K562 (cell line): ENCODE measurements at regions not wholly inside any gene's neighbourhood (a gene's known extent, or its start where the extent isn't known, plus 50 kb on each side); places are given as distances from the start of the nearest gene placed in this dataset.

Experiments
- ATAC-seq: fragments of 200-7000 bp; cut with Tn5 transposase; 3 replicates; pipeline ENCODE4 v1.9.1; 2020; ENCODE audit warnings: moderate library complexity
- BruUV-seq: library from RNA; stranded (reverse); fragments of 400-500 nt; replicated peaks from 2 replicates; lab custom pipeline; 2021; lab: Mats Ljungman, UMichigan
- CTCF ChIA-PET: fragments of 300-600 bp; formaldehyde crosslinking; extraction: SDS; loops from one replicate; lab custom pipeline; 2021; ENCODE audit warnings: low intra/inter-chr PET ratio; lab: Yijun Ruan, JAX
- POLR2A ChIA-PET: fragments of 300-600, 350-650 bp; sonication (Branson Sonifier 250); formaldehyde crosslinking; extraction: SDS; loops from one replicate; lab custom pipeline; 2021; ENCODE audit warnings: antibody characterized with exemption, inconsistent platforms; lab: Yijun Ruan, JAX
- DNase-seq, 4 experiments: peaks; one replicate each; pipeline versions ENCODE4 v3.0.0 to v3.0.0-alpha.2; 2011 to 2018; ENCODE audit warnings: low spot score in 3 of 4, mixed read lengths in 3 of 4; ENCODE audit errors: extremely low read depth in 1 of 4
- FAIRE-seq: peaks from 2 replicates; lab custom pipeline; 2011; peaks lifted over from hg19 to GRCh38; lab: Jason Lieb, UNC
- H2AFZ ChIP-seq: 2 replicates; pipeline ENCODE4 v1.6.0; 2011; ENCODE audit warnings: low read depth, low read length, control low read depth, inconsistent platforms
- H3K27ac ChIP-seq: fragments of 200-600 bp; 3 replicates; pipeline ENCODE4 v1.8.0; 2011; ENCODE audit warnings: low read depth, mild to moderate bottlenecking, control low read depth, inconsistent platforms, low read length, moderate library complexity, mixed read lengths; ENCODE audit errors: extremely low read depth
- H3K27me3 ChIP-seq, 2 experiments: fragments of 300-600 bp in 1 of 2; 2 replicates in 1 of 2; 3 replicates in 1 of 2; pipeline versions ENCODE4 v1.6.0 to v1.8.0; 2011; ENCODE audit warnings: inconsistent platforms in 2 of 2, low read length in 2 of 2, mild to moderate bottlenecking in 1 of 2, mixed read lengths in 1 of 2, moderate library complexity in 1 of 2; ENCODE audit not compliant: control insufficient read depth in 2 of 2, insufficient read depth in 2 of 2
- H3K36me3 ChIP-seq: fragments of 300-600 bp; 3 replicates; pipeline ENCODE4 v1.8.0; 2011; ENCODE audit warnings: mild to moderate bottlenecking, low read length, inconsistent platforms; ENCODE audit not compliant: control insufficient read depth, insufficient read depth
- H3K4me1 ChIP-seq, 2 experiments: fragments of 200-600 bp in 1 of 2; replicated peaks in 1 of 2; 2 replicates in 1 of 2; 3 replicates in 1 of 2; pipeline versions ENCODE4 v1.5.1 to v1.8.0; 2011; ENCODE audit warnings: inconsistent platforms in 2 of 2, low read length in 2 of 2, mild to moderate bottlenecking in 1 of 2, mixed read lengths in 1 of 2, moderate library complexity in 1 of 2; ENCODE audit not compliant: control insufficient read depth in 2 of 2, insufficient read depth in 2 of 2
- H3K4me2 ChIP-seq: 2 replicates; pipeline ENCODE4 v1.6.1; 2011; ENCODE audit warnings: low read length, control low read depth, inconsistent platforms, mixed read lengths; ENCODE audit not compliant: insufficient read depth
- H3K4me3 ChIP-seq: fragments of 200-600 bp; sonication (generic), shearing (Covaris generic); 2 replicates; pipeline ENCODE4 v1.5.1; 2016; ENCODE audit warnings: control low read depth, inconsistent platforms
- H3K79me2 ChIP-seq: fragments of 200-600 bp; 3 replicates; pipeline ENCODE4 v1.8.0; 2011; ENCODE audit warnings: low read length, inconsistent platforms; ENCODE audit not compliant: control insufficient read depth, insufficient read depth
- H3K9ac ChIP-seq, 2 experiments: 2 replicates each; pipeline versions ENCODE4 v1.6.0 to v1.6.1; 2011; ENCODE audit warnings: low read depth in 2 of 2, low read length in 2 of 2, control low read depth in 1 of 2, inconsistent platforms in 1 of 2, mild to moderate bottlenecking in 1 of 2, mixed read lengths in 1 of 2; ENCODE audit not compliant: insufficient read depth in 1 of 2
- H3K9me1 ChIP-seq: one replicate; pipeline ENCODE4 v1.6.0; 2011; ENCODE audit warnings: inconsistent platforms, mild to moderate bottlenecking, low read length, moderate library complexity; ENCODE audit not compliant: control insufficient read depth, insufficient read depth
- H3K9me3 ChIP-seq: replicated peaks from 2 replicates; pipeline ENCODE4 v1.5.1; 2011; ENCODE audit warnings: low read depth, low read length, inconsistent platforms; ENCODE audit not compliant: control insufficient read depth, insufficient read depth
- H4K20me1 ChIP-seq: replicated peaks from 2 replicates; pipeline ENCODE4 v1.6.1; 2011; ENCODE audit warnings: low read length, inconsistent platforms, mixed read lengths; ENCODE audit not compliant: control insufficient read depth, insufficient read depth
- BCOR ChIP-seq: fragments of 450-650 bp; IDR thresholded peaks from 2 replicates; pipeline ENCODE4 v1.6.1; 2016
- HDAC3 ChIP-seq: fragments of 450-650 bp; IDR thresholded peaks from 2 replicates; pipeline ENCODE4 v1.6.1; 2018; ENCODE audit warnings: borderline replicate concordance, mild to moderate bottlenecking, moderate library complexity; ENCODE audit not compliant: partially characterized antibody
- L3MBTL2 ChIP-seq: fragments of 450-650 bp; IDR thresholded peaks from 2 replicates; pipeline ENCODE4 v1.6.1; 2016; ENCODE audit warnings: mild to moderate bottlenecking, moderate library complexity
- PHF21A ChIP-seq: fragments of 450-650 bp; IDR thresholded peaks from 2 replicates; pipeline ENCODE4 v1.6.1; 2017; ENCODE audit warnings: low read depth, borderline replicate concordance
- SAFB2 ChIP-seq: fragments of 200-400 bp; formaldehyde crosslinking; IDR thresholded peaks from 2 replicates; pipeline ENCODE4 v1.6.1; 2018; ENCODE audit warnings: borderline replicate concordance, low read length, low read depth, moderate library complexity; ENCODE audit not compliant: severe bottlenecking
- SMARCE1 ChIP-seq: fragments of 450-650 bp; IDR thresholded peaks from 2 replicates; pipeline ENCODE4 v1.7.1; 2016; ENCODE audit warnings: mild to moderate bottlenecking
- TARDBP ChIP-seq: fragments of 450-650 bp; IDR thresholded peaks from 2 replicates; pipeline ENCODE4 v1.6.1; 2016
- ZFP30 ChIP-seq: fragments of 250-450 bp; sonication (Bioruptor Pico); IDR thresholded peaks from 2 replicates; pipeline ENCODE4 v1.8.0; 2022; ENCODE audit warnings: moderate library complexity, mild to moderate bottlenecking, inconsistent platforms, borderline replicate concordance
- ZFPM2 ChIP-seq: fragments of 250-450 bp; sonication (Bioruptor Pico); IDR thresholded peaks from 2 replicates; pipeline ENCODE4 v1.5.1; 2022; ENCODE audit warnings: mild to moderate bottlenecking
- ZNF133 ChIP-seq: fragments of 250-450 bp; sonication (Bioruptor Pico); IDR thresholded peaks from 2 replicates; pipeline ENCODE4 v1.4.0; 2020; ENCODE audit warnings: mild to moderate bottlenecking
- ZNF766 ChIP-seq: fragments of 200-800 bp; sonication (Bioruptor generic); conservative IDR thresholded peaks from 2 replicates; pipeline ENCODE4 v1.6.1; 2016; ENCODE audit warnings: missing genetic modification characterization, missing compliant biosample characterization
- in situ Hi-C: fragments of 300-500 bp; cut with MboI; formaldehyde crosslinking; loops from 4 replicates; pipeline ENCODE4 v1.15.0; 2018; ENCODE audit warnings: inconsistent platforms, mixed read lengths
- intact Hi-C: fragments of 100-400 bp; cut with micrococcal nuclease; formaldehyde crosslinking; loops from 2 replicates; pipeline ENCODE4 v1.14.2; 2022
- TF ChIP-seq, protein P1 (sequence below): fragments of 450-650 bp; IDR thresholded peaks from 2 replicates; pipeline ENCODE4 v1.6.1; 2017; ENCODE audit warnings: antibody characterized with exemption, mild to moderate bottlenecking

DNA sequence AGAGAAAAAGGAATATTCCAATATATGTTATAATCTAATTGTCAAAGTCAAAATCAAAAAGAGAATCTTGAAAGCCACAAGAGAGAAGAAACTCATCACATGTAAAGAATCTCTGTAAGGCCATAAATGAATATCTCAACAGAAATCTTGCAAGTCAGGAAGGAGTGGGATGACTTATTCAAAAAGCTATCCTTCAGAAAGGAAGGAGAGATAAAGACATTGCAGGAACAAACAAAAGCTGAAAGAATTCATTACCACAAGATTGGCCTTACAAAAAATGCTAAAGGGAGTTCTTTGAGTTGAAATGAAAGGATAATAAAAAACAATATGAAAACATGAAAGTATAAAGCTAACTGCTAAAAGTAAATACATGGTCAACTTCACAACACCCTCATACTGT, 286.8 kb downstream of the LRIG3 start:
- no peaks in the 10 kb centered on the region for H3K79me2 ChIP-seq
- H3K4me1 ChIP-seq, result no peaks in the 10 kb centered on the region
- no peaks in the 10 kb centered on the region for H4K20me1 ChIP-seq
- ATAC-seq (no peak), DNase-seq (no peak), FAIRE-seq (no peak)
- H3K4me3 ChIP-seq, result no peak overlapping the region
- no peaks in the 10 kb centered on the region for H3K36me3 ChIP-seq
- POLR2A ChIA-PET, result no interaction called here
- in situ Hi-C loops (no loop called here), intact Hi-C loops (no loop called here)
- H3K9me3 ChIP-seq, result no peaks in the 10 kb centered on the region
- CTCF ChIA-PET, result no interaction called here
- H3K27me3 ChIP-seq, result no peaks in the 10 kb centered on the region
- TF ChIP-seq ZNF766 (no peak), ZFP30 (CRISPR knock-in tag) (no peak), ZNF133 (CRISPR knock-in tag) (no peak), TARDBP (no peak), PHF21A (no peak), ZFPM2 (no peak), L3MBTL2 (no peak), SAFB2 (no peak), BCOR (no peak), HDAC3 (no peak), SMARCE1 (no peak)
- TF ChIP-seq, protein P1, sequence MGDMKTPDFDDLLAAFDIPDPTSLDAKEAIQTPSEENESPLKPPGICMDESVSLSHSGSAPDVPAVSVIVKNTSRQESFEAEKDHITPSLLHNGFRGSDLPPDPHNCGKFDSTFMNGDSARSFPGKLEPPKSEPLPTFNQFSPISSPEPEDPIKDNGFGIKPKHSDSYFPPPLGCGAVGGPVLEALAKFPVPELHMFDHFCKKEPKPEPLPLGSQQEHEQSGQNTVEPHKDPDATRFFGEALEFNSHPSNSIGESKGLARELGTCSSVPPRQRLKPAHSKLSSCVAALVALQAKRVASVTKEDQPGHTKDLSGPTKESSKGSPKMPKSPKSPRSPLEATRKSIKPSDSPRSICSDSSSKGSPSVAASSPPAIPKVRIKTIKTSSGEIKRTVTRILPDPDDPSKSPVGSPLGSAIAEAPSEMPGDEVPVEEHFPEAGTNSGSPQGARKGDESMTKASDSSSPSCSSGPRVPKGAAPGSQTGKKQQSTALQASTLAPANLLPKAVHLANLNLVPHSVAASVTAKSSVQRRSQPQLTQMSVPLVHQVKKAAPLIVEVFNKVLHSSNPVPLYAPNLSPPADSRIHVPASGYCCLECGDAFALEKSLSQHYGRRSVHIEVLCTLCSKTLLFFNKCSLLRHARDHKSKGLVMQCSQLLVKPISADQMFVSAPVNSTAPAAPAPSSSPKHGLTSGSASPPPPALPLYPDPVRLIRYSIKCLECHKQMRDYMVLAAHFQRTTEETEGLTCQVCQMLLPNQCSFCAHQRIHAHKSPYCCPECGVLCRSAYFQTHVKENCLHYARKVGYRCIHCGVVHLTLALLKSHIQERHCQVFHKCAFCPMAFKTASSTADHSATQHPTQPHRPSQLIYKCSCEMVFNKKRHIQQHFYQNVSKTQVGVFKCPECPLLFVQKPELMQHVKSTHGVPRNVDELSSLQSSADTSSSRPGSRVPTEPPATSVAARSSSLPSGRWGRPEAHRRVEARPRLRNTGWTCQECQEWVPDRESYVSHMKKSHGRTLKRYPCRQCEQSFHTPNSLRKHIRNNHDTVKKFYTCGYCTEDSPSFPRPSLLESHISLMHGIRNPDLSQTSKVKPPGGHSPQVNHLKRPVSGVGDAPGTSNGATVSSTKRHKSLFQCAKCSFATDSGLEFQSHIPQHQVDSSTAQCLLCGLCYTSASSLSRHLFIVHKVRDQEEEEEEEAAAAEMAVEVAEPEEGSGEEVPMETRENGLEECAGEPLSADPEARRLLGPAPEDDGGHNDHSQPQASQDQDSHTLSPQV, result no peak
- BruUV-seq, result no TSS peak
- no peak overlapping the region for H3K27ac ChIP-seq
- H3K4me2 ChIP-seq, result no peak overlapping the region
- H2AFZ ChIP-seq, result no peak overlapping the region
- no peak overlapping the region for H3K9ac ChIP-seq
- no peaks in the 10 kb centered on the region for H3K9me1 ChIP-seq
